CD14-positive monocyte (primary cell): ENCODE measurements at regions not wholly inside any gene's neighbourhood (a gene's known extent, or its start where the extent isn't known, plus 50 kb on each side); places are given as distances from the start of the nearest gene placed in this dataset.

Experiments used
- DNase-seq, 3 donors: peaks; one replicate each; pipeline ENCODE4 v3.0.0-alpha.2; 2011 to 2022
- H2AFZ ChIP-seq: 2 replicates; pipeline ENCODE4 v1.6.0; 2012; ENCODE audit warnings: mild to moderate bottlenecking, low read depth, low read length, inconsistent platforms; ENCODE audit not compliant: insufficient read depth, poor library complexity, severe bottlenecking
- H3K27ac ChIP-seq, 2 donors: 1 replicate in 1 of 2; 2 replicates in 1 of 2; pipeline ENCODE4 v1.5.1; 2012 to 2013; ENCODE audit warnings: low read length in 2 of 2, control low read depth in 1 of 2, inconsistent platforms in 1 of 2, low read depth in 1 of 2, mild to moderate bottlenecking in 1 of 2
- H3K27me3 ChIP-seq, 2 donors: one replicate each; pipeline versions ENCODE4 v1.6.0 to v1.6.1; 2011 to 2013; ENCODE audit warnings: low read length in 2 of 2; ENCODE audit not compliant: control insufficient read depth in 2 of 2, insufficient read depth in 2 of 2
- H3K36me3 ChIP-seq, 2 donors: replicated peaks in 1 of 2; 1 replicate in 1 of 2; 2 replicates in 1 of 2; pipeline versions ENCODE4 v1.5.1 to v1.6.1; 2012 to 2013; ENCODE audit warnings: low read length in 2 of 2, control low read depth in 1 of 2, inconsistent platforms in 1 of 2, mild to moderate bottlenecking in 1 of 2; ENCODE audit not compliant: insufficient read depth in 2 of 2, control insufficient read depth in 1 of 2
- H3K4me1 ChIP-seq, 2 donors: 1 replicate in 1 of 2; 2 replicates in 1 of 2; pipeline versions ENCODE4 v1.5.1 to v1.6.1; 2012 to 2013; ENCODE audit warnings: low read length in 2 of 2, control low read depth in 1 of 2, inconsistent platforms in 1 of 2, mild to moderate bottlenecking in 1 of 2, moderate library complexity in 1 of 2; ENCODE audit not compliant: insufficient read depth in 2 of 2, control insufficient read depth in 1 of 2
- H3K4me2 ChIP-seq: replicated peaks from 2 replicates; pipeline ENCODE3; 2012; ENCODE audit warnings: low read length, moderate library complexity, mild to moderate bottlenecking; ENCODE audit not compliant: poor library complexity, severe bottlenecking; ENCODE audit errors: extremely low read depth
- H3K4me3 ChIP-seq, 3 experiments: fragments of 200-600 bp in 1 of 3; sonication (generic) in 1 of 3; replicated peaks in 1 of 3; 1 replicate in 2 of 3; 2 replicates in 1 of 3; pipeline ENCODE4 v1.5.1; 2011 to 2013; ENCODE audit warnings: low read length in 3 of 3, mild to moderate bottlenecking in 3 of 3, control low read depth in 2 of 3, low read depth in 2 of 3, inconsistent platforms in 1 of 3, moderate library complexity in 1 of 3
- H3K79me2 ChIP-seq: 2 replicates; pipeline ENCODE4 v1.6.0; 2012; ENCODE audit warnings: mild to moderate bottlenecking, control low read depth, inconsistent platforms, low read length, moderate library complexity; ENCODE audit not compliant: insufficient read depth
- H3K9ac ChIP-seq: 2 replicates; pipeline ENCODE4 v1.6.0; 2017; ENCODE audit warnings: low read length, mild to moderate bottlenecking; ENCODE audit not compliant: insufficient read depth, poor library complexity, severe bottlenecking
- H3K9me3 ChIP-seq, 2 donors: replicated peaks in 1 of 2; 1 replicate in 1 of 2; 2 replicates in 1 of 2; pipeline versions ENCODE4 v1.5.1 to v1.6.1; 2012 to 2013; ENCODE audit warnings: low read length in 2 of 2, control low read depth in 1 of 2; ENCODE audit not compliant: control insufficient read depth in 1 of 2, insufficient read depth in 1 of 2
- H4K20me1 ChIP-seq: 2 replicates; pipeline ENCODE4 v1.6.0; 2012; ENCODE audit warnings: mild to moderate bottlenecking, low read length, control low read depth, moderate library complexity; ENCODE audit not compliant: insufficient read depth
- H3K27ac Mint-ChIP-seq, 7 donors: one replicate each; pipeline ENCODE4 v1.8.0; 2020; ENCODE audit warnings: mild to moderate bottlenecking in 7 of 7, mixed read lengths in 7 of 7, moderate library complexity in 6 of 7, inconsistent platforms in 2 of 7
- H3K27me3 Mint-ChIP-seq, 3 donors: one replicate each; pipeline ENCODE4 v1.8.0; 2021 to 2022; ENCODE audit warnings: low read depth in 3 of 3, mild to moderate bottlenecking in 3 of 3, mixed read lengths in 3 of 3, moderate library complexity in 3 of 3, inconsistent platforms in 1 of 3
- H3K36me3 Mint-ChIP-seq, 2 donors: one replicate each; pipeline ENCODE4 v1.8.0; 2020; ENCODE audit warnings: mixed read lengths in 2 of 2, inconsistent platforms in 1 of 2, mild to moderate bottlenecking in 1 of 2
- H3K4me1 Mint-ChIP-seq: one replicate; pipeline ENCODE4 v1.8.0; 2020; ENCODE audit warnings: mild to moderate bottlenecking, mixed read lengths
- H3K4me3 Mint-ChIP-seq, 2 donors: one replicate each; pipeline ENCODE4 v1.8.0; 2020; ENCODE audit warnings: mild to moderate bottlenecking in 2 of 2, mixed read lengths in 2 of 2, moderate library complexity in 1 of 2
- H3K9me3 Mint-ChIP-seq, 7 donors: one replicate each; pipeline ENCODE4 v1.8.0; 2020 to 2022; ENCODE audit warnings: mixed read lengths in 7 of 7, mild to moderate bottlenecking in 6 of 7, moderate library complexity in 6 of 7, inconsistent platforms in 2 of 7
- WGBS: methylation state at CpG from one replicate; pipeline ENCODE4 v1.1.5; 2013; ENCODE audit warnings: missing lambda C conversion rate; ENCODE audit not compliant: insufficient coverage; 5-methylcytosine and 5-hydroxymethylcytosine counted together
- intact Hi-C, 2 donors: fragments of 100-400 bp; cut with micrococcal nuclease; formaldehyde crosslinking; loops; one replicate each; pipeline versions ENCODE4 v1.15.0 to v1.15.1; 2023
- TF ChIP-seq, protein P1 (sequence below): fragments of 200-600 bp; IDR thresholded peaks from one replicate; pipeline ENCODE4 v1.8.0; 2022; ENCODE audit warnings: antibody characterized with exemption, mild to moderate bottlenecking

DNA sequence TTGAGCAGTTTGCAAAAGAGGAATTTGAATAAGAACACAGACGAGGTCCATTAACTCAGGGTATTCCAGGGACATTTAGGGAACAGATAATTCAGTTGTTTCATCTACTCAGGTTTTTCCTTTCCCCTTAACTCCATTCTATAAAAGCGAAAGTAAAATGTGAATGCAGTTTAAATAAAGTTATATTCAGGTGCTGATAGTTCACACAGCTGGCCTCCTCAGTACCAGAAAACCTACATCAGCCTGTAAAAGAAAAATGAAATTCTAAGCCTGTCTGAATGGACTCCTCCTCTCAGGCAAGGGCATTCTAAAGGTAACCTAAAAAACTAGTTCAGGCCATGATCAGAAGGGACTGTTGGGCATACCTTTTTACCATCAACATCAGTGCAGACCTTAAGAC is 873.8 kb downstream of the SUCLG1 start:
- no CpG with 5 or more reads among the region's 2 CpGs for WGBS
- Histone ChIP-seq H2AFZ (no peak overlapping the region), H3K27ac (no peak overlapping the region), H3K27me3 (no peaks in the 10 kb centered on the region), H3K4me2 (no peak overlapping the region), H3K4me3 (no peak overlapping the region), H3K9ac (no peak overlapping the region), H3K9me3 (no peaks in the 10 kb centered on the region), H4K20me1 (no peaks in the 10 kb centered on the region), H3K79me2 (no peaks in the 10 kb centered on the region), H3K36me3 (no peaks in the 10 kb centered on the region), H3K4me1 (no peaks in the 10 kb centered on the region)
- intact Hi-C loops: no loop called here
- no peaks in the 10 kb centered on the region for H3K36me3 Mint-ChIP-seq
- no peaks in the 10 kb centered on the region for H3K4me1 Mint-ChIP-seq
- TF ChIP-seq, protein P1, sequence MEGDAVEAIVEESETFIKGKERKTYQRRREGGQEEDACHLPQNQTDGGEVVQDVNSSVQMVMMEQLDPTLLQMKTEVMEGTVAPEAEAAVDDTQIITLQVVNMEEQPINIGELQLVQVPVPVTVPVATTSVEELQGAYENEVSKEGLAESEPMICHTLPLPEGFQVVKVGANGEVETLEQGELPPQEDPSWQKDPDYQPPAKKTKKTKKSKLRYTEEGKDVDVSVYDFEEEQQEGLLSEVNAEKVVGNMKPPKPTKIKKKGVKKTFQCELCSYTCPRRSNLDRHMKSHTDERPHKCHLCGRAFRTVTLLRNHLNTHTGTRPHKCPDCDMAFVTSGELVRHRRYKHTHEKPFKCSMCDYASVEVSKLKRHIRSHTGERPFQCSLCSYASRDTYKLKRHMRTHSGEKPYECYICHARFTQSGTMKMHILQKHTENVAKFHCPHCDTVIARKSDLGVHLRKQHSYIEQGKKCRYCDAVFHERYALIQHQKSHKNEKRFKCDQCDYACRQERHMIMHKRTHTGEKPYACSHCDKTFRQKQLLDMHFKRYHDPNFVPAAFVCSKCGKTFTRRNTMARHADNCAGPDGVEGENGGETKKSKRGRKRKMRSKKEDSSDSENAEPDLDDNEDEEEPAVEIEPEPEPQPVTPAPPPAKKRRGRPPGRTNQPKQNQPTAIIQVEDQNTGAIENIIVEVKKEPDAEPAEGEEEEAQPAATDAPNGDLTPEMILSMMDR: no peak
- no peak overlapping the region for H3K4me3 Mint-ChIP-seq
- H3K9me3 Mint-ChIP-seq: peaks cover 0 to 5% (median 0%) of the 10 kb centered on the region in 7 donors
- peaks cover 0 to 2% (median 0%) of the 10 kb centered on the region in 3 donors for H3K27me3 Mint-ChIP-seq
- H3K27ac Mint-ChIP-seq: no peak overlapping the region
- no peak for DNase-seq

DNA sequence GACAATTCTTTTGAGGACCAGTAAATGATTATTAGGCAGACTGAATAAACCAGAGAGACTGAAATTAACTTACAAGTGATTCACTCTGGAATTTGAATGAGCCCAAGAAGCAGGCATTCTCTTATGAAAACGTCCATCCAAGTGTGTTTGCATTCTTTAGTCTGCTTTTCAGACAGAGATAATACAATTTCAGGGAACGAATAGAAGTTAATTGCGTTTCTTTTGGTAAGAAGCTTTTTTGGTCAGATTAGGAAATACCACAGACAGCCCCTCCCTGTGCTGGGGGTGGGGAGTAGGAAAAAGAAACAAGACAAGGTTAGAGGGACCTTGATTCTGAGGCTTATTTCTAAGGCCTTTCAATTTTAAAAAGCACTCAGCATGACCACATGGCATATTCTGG is 874.4 kb downstream of the SUCLG1 start:
- intact Hi-C loops: no loop called here
- TF ChIP-seq, protein P1: no peak
- no peak overlapping the region for H3K27ac Mint-ChIP-seq
- Histone ChIP-seq H3K9ac (no peak overlapping the region), H3K4me1 (no peaks in the 10 kb centered on the region), H3K36me3 (no peaks in the 10 kb centered on the region), H2AFZ (no peak overlapping the region), H3K79me2 (no peaks in the 10 kb centered on the region), H3K4me3 (no peak overlapping the region), H4K20me1 (no peaks in the 10 kb centered on the region), H3K4me2 (no peak overlapping the region), H3K27me3 (no peaks in the 10 kb centered on the region), H3K9me3 (no peaks in the 10 kb centered on the region), H3K27ac (no peak overlapping the region)
- no peaks in the 10 kb centered on the region for H3K36me3 Mint-ChIP-seq
- H3K4me3 Mint-ChIP-seq: no peak overlapping the region
- 66% methylated on average over 3 of the region's 3 CpGs for WGBS
- no peaks in the 10 kb centered on the region for H3K4me1 Mint-ChIP-seq
- H3K27me3 Mint-ChIP-seq: peaks cover 0 to 2% (median 0%) of the 10 kb centered on the region in 3 donors
- peaks cover 0 to 5% (median 0%) of the 10 kb centered on the region in 7 donors for H3K9me3 Mint-ChIP-seq
- DNase-seq: no peak
